CD4-positive, alpha-beta memory T cell (primary cell): ENCODE measurements at regions not wholly inside any gene's neighbourhood (a gene's known extent, or its start where the extent isn't known, plus 50 kb on each side); places are given as distances from the start of the nearest gene placed in this dataset.

Source experiments
- CTCF ChIA-PET: fragments of 350-600 bp; sonication (Branson Sonifier 250); formaldehyde crosslinking; loops from one replicate; lab custom pipeline; 2021; ENCODE audit warnings: inconsistent platforms; ENCODE audit not compliant: partially characterized antibody; lab: Charles Lee
- POLR2A ChIA-PET: fragments of 350-600 bp; sonication (Branson Sonifier 250); formaldehyde crosslinking; loops from one replicate; lab custom pipeline; 2021; ENCODE audit not compliant: partially characterized antibody; lab: Charles Lee
- DNase-seq, 5 donors: peaks; one replicate each; pipeline versions ENCODE4 v3.0.0 to v3.0.0-alpha.2; 2020 to 2022; ENCODE audit warnings: mixed read lengths in 1 of 5
- H3K27ac ChIP-seq: one replicate; pipeline ENCODE4 v1.7.0; 2013; ENCODE audit warnings: low read depth, low read length
- H3K27me3 ChIP-seq: 2 replicates; pipeline ENCODE4 v1.7.0; 2013; ENCODE audit warnings: mild to moderate bottlenecking, low read length, moderate library complexity; ENCODE audit not compliant: insufficient read depth
- H3K36me3 ChIP-seq: 2 replicates; pipeline ENCODE4 v1.7.0; 2013; ENCODE audit warnings: mild to moderate bottlenecking, low read length, moderate library complexity; ENCODE audit not compliant: insufficient read depth
- H3K4me1 ChIP-seq: 2 replicates; pipeline ENCODE4 v1.7.0; 2013; ENCODE audit warnings: mild to moderate bottlenecking, low read length, moderate library complexity; ENCODE audit not compliant: insufficient read depth
- H3K4me3 ChIP-seq, 2 donors: one replicate each; pipeline ENCODE4 v1.7.0; 2013; ENCODE audit warnings: low read length in 2 of 2, mild to moderate bottlenecking in 1 of 2
- H3K9me3 ChIP-seq, 2 donors: one replicate each; pipeline ENCODE4 v1.7.0; 2013; ENCODE audit warnings: low read length in 2 of 2, control low read depth in 1 of 2; ENCODE audit not compliant: control insufficient read depth in 1 of 2
- H3K27ac Mint-ChIP-seq, 7 donors: one replicate each; pipeline ENCODE4 v1.8.0; 2020 to 2021; ENCODE audit warnings: mixed read lengths in 7 of 7, mild to moderate bottlenecking in 6 of 7, inconsistent platforms in 3 of 7, moderate library complexity in 3 of 7
- H3K27me3 Mint-ChIP-seq, 2 donors: one replicate each; pipeline ENCODE4 v1.8.0; 2020 to 2021; ENCODE audit warnings: mixed read lengths in 2 of 2
- H3K36me3 Mint-ChIP-seq, 2 donors: one replicate each; pipeline ENCODE4 v1.8.0; 2020 to 2021; ENCODE audit warnings: mixed read lengths in 2 of 2, inconsistent platforms in 1 of 2, mild to moderate bottlenecking in 1 of 2
- H3K4me1 Mint-ChIP-seq, 4 donors: one replicate each; pipeline ENCODE4 v1.8.0; 2020 to 2021; ENCODE audit warnings: mixed read lengths in 4 of 4, mild to moderate bottlenecking in 1 of 4
- H3K4me3 Mint-ChIP-seq, 8 donors: one replicate each; pipeline ENCODE4 v1.8.0; 2020 to 2021; ENCODE audit warnings: mixed read lengths in 8 of 8, mild to moderate bottlenecking in 7 of 8, moderate library complexity in 6 of 8, inconsistent platforms in 3 of 8
- H3K9me3 Mint-ChIP-seq, 8 donors: one replicate each; pipeline ENCODE4 v1.8.0; 2020 to 2021; ENCODE audit warnings: mixed read lengths in 8 of 8, mild to moderate bottlenecking in 5 of 8, inconsistent platforms in 3 of 8, moderate library complexity in 1 of 8
- intact Hi-C: fragments of 100-400 bp; cut with micrococcal nuclease; formaldehyde crosslinking; loops from one replicate; pipeline ENCODE4 v1.15.1; 2023

DNA sequence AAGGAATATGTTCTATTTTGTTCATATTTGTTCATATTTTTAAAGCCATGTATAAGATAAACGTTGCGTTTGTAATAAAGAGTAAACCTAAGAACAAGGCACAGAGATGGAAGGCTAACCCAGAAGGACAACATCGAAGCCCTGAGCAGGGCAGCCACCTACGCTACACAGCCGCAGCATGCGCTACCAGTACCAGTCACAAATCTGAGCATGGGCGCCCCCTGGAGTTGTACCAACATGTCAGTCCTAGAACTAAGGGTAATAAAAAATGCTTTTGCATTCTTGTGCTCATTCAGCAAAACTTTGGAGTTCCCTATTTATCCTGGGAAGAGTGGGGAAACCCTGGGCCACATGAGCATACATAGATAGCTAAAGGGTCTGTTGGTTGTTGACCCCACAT, 70.6 kb downstream of the PLEKHG1 start:
- ChIA-PET POLR2A (no interaction called here), CTCF (no interaction called here)
- intact Hi-C loops = no loop called here
- no peak overlapping the region for H3K4me3 ChIP-seq
- no peaks in the 10 kb centered on the region for H3K36me3 ChIP-seq
- H3K9me3 ChIP-seq = no peaks in the 10 kb centered on the region
- Mint-ChIP-seq H3K36me3 (no peaks in the 10 kb centered on the region), H3K4me1 (peaks cover 0 to 9% (median 8%) of the 10 kb centered on the region in 4 donors), H3K27ac (no peak overlapping the region), H3K9me3 (no peaks in the 10 kb centered on the region), H3K27me3 (peaks cover 0 to 1% of the 10 kb centered on the region in 2 donors), H3K4me3 (no peak overlapping the region)
- no peak overlapping the region for H3K27ac ChIP-seq
- no peaks in the 10 kb centered on the region for H3K27me3 ChIP-seq
- no peak for DNase-seq
- no peaks in the 10 kb centered on the region for H3K4me1 ChIP-seq

DNA sequence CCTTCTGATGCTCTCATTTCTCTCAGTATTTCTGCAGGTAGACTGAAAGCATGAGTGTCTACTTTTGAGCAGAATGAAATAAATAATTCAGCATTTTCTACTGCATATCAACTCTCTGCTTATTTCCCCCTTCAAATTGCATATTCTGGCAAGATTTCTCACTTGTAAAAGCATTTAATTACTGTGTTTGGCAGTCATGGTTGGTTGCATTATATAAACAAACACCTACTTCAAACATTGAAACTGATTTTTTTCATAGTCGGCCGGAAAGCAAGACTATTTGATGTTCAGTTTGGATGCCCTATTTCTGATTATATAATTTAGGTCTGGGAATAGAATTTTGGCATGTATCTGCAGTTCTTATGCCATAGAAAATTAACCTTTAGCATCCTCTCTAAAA, 73.1 kb downstream of the PLEKHG1 start:
- ChIA-PET CTCF (no interaction called here), POLR2A (no interaction called here)
- no peak overlapping the region for H3K4me3 Mint-ChIP-seq
- Histone ChIP-seq H3K27me3 (no peaks in the 10 kb centered on the region), H3K4me1 (no peaks in the 10 kb centered on the region), H3K36me3 (no peaks in the 10 kb centered on the region), H3K27ac (no peak overlapping the region), H3K4me3 (no peak overlapping the region), H3K9me3 (no peaks in the 10 kb centered on the region)
- H3K9me3 Mint-ChIP-seq = peaks cover 0 to 3% (median 0%) of the 10 kb centered on the region in 8 donors
- no peak for DNase-seq
- peaks cover 0 to 6% of the 10 kb centered on the region in 2 donors for H3K27me3 Mint-ChIP-seq
- peaks cover 0 to 7% (median 5%) of the 10 kb centered on the region in 4 donors for H3K4me1 Mint-ChIP-seq
- no peak overlapping the region for H3K27ac Mint-ChIP-seq
- H3K36me3 Mint-ChIP-seq = no peaks in the 10 kb centered on the region
- intact Hi-C loops = no loop called here

DNA sequence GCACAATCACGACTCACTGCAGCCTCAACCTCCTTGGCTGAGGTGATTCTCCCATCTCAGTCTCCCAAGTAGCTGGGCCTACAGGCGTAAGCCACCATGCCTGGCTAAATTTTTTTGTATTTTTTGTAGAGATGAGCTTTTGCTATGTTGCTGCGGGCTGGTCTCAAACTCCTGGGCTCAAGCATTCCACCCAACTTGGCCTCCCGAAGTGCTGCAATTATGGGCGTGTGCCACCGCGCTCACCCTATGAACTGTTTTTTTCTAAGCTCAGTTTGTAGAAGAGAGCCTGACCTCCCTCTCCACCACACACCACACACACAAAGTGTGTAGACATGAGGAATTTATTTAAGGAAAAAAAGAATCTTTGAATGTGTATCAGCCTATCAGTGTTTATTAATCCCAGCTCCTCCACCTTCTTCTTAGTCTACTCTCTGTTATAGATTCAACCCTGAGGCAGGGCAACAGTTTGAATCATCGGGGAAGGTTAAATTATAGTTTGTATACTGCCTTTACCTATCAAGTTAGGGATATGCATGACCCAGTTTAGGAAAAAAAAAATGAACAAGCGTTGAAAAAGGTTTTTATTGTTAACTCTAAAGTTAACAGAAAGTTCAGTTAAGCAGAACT, 74.1 kb downstream of the PLEKHG1 start:
- Histone ChIP-seq H3K36me3 (no peaks in the 10 kb centered on the region), H3K27me3 (no peaks in the 10 kb centered on the region), H3K4me3 (no peak overlapping the region), H3K9me3 (no peaks in the 10 kb centered on the region), H3K4me1 (no peaks in the 10 kb centered on the region), H3K27ac (no peak overlapping the region)
- no peak overlapping the region for H3K27ac Mint-ChIP-seq
- ChIA-PET CTCF (interaction anchor here (1.2 kb wide), 1 partner anchor 12 kb away, joined by 4 read pairs; no protein-coding TSS in a partner anchor), POLR2A (no interaction called here)
- peaks cover 0 to 3% (median 0%) of the 10 kb centered on the region in 8 donors for H3K9me3 Mint-ChIP-seq
- peaks cover 0 to 6% of the 10 kb centered on the region in 2 donors for H3K27me3 Mint-ChIP-seq
- intact Hi-C loops = no loop called here
- no peaks in the 10 kb centered on the region for H3K36me3 Mint-ChIP-seq
- H3K4me3 Mint-ChIP-seq = no peak overlapping the region
- H3K4me1 Mint-ChIP-seq = peaks cover 0 to 4% (median 2%) of the 10 kb centered on the region in 4 donors
- DNase-seq = no peak

DNA sequence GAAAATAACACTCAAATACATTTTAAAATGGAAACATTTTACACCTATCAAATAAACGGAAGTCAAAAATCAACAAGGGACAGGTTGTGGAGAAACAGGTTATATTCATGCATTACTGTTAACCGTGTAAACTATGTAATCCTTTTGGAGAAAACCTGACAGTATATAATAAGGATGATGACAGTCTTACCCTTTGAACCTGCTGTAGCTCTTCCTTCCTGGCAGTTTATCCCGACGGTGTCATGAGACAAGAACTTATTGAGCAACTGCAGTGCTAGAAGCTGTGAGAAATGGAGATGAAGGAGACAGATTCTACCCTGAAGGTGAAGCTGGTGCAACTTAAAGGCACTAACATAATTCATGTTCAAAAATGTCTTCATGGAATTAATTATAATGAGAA, 76.7 kb downstream of the PLEKHG1 start:
- intact Hi-C loops = no loop called here
- Mint-ChIP-seq H3K27me3 (peaks cover 0 to 5% of the 10 kb centered on the region in 2 donors), H3K36me3 (no peaks in the 10 kb centered on the region), H3K4me3 (no peak overlapping the region), H3K4me1 (peaks cover 0 to 4% (median 2%) of the 10 kb centered on the region in 4 donors), H3K27ac (no peak overlapping the region), H3K9me3 (peaks cover 0 to 3% (median 0%) of the 10 kb centered on the region in 8 donors)
- no peaks in the 10 kb centered on the region for H3K9me3 ChIP-seq
- no peak for DNase-seq
- no peaks in the 10 kb centered on the region for H3K36me3 ChIP-seq
- ChIA-PET CTCF (no interaction called here), POLR2A (no interaction called here)
- H3K27ac ChIP-seq = no peak overlapping the region
- H3K4me1 ChIP-seq = no peaks in the 10 kb centered on the region
- H3K27me3 ChIP-seq = no peaks in the 10 kb centered on the region
- H3K4me3 ChIP-seq = no peak overlapping the region

DNA sequence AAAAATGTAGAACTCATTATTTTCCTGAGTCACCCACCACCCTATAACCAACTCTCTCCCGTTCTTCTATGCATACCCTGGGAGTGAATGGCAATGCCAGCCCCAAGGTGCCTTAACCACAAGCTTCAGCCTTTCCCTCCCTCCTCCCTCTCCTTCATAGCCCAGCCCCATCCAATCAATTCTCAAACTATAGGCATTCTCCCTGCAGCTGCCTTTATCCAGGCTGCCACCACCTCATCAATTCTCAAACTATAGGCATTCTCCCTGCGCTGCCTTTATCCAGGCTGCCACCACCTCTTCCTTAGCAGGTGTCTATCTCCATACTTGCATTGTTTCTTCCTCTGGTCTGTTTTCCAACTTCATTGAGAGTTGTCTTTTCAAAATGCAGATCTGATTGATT, 77.1 kb downstream of the PLEKHG1 start:
- no peaks in the 10 kb centered on the region for H3K36me3 Mint-ChIP-seq
- peaks cover 0 to 3% (median 0%) of the 10 kb centered on the region in 8 donors for H3K9me3 Mint-ChIP-seq
- Histone ChIP-seq H3K9me3 (no peaks in the 10 kb centered on the region), H3K4me3 (no peak overlapping the region), H3K36me3 (no peaks in the 10 kb centered on the region), H3K27me3 (no peaks in the 10 kb centered on the region), H3K27ac (no peak overlapping the region), H3K4me1 (no peaks in the 10 kb centered on the region)
- DNase-seq = no peak
- H3K4me1 Mint-ChIP-seq = peaks cover 0 to 4% (median 2%) of the 10 kb centered on the region in 4 donors
- no peak overlapping the region for H3K27ac Mint-ChIP-seq
- H3K4me3 Mint-ChIP-seq = no peak overlapping the region
- ChIA-PET CTCF (no interaction called here), POLR2A (no interaction called here)
- intact Hi-C loops = no loop called here
- H3K27me3 Mint-ChIP-seq = peaks cover 0 to 5% of the 10 kb centered on the region in 2 donors

DNA sequence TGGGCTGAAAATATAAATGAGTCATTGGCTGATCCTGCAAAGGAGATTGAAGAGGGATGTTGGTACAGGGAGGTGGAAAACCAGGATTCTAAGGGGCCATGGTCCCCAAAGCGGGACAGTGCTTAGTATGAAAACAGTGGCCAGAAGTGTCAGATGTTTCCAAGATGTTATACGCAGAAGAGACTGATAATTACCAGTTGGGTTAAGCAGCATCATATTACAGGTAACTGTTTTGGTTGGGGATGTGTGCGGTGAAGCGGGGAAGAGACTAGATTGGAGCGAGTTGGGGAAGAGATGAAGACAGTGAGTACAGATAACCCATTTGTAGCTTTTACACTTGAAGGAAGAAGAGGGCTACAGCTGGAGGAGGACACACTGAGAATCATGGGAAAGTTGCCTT, 80.8 kb downstream of the PLEKHG1 start:
- H3K4me1 ChIP-seq = no peaks in the 10 kb centered on the region
- H3K9me3 Mint-ChIP-seq = peaks cover 0 to 3% (median 0%) of the 10 kb centered on the region in 8 donors
- CTCF ChIA-PET = no interaction called here

DNA sequence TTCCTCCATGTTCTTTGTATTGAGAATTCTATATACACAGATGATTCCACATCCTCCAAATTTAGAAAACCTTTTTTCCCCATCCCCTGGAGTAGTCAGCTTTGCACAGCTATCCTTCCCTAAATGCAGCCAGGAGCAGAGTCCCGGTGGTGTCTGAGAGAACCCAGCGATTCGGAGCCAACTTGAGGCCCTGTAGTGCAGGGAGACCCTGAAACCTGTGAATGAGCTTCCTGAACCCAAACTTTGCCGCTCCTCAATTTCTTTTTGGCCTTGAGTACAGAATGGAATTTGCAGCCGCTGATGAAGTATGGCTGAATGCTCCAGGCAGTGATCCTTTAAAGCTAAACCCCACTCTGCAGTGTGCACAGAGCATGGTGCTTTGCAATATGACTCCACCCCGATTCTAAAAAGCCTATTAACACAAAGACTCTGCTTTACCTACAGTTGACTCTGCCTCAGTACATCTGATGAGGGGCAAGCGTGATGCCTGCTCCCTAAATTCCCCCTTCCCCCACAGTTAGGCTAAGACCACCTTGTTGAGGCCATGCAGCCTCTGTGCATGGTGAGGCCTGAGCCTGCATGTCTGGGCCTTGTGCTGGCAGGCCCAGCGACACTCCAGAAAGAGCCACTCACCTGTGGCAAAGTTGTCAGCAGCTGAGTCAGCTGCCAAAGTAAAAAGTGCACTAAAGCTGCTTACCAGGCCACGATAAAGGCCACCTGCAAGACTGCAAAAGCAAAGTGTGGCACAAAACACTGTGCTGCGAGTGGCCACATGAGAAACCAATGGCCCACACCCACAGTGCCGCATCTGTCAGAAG, 82.1 kb downstream of the PLEKHG1 start:
- Mint-ChIP-seq H3K9me3 (peaks cover 0 to 3% (median 0%) of the 10 kb centered on the region in 8 donors), H3K4me1 (no peaks in the 10 kb centered on the region), H3K4me3 (no peak overlapping the region), H3K27me3 (peaks cover 0 to 5% of the 10 kb centered on the region in 2 donors), H3K27ac (no peak overlapping the region), H3K36me3 (no peaks in the 10 kb centered on the region)
- no peaks in the 10 kb centered on the region for H3K9me3 ChIP-seq
- no peaks in the 10 kb centered on the region for H3K27me3 ChIP-seq
- no peaks in the 10 kb centered on the region for H3K36me3 ChIP-seq
- no peaks in the 10 kb centered on the region for H3K4me1 ChIP-seq
- ChIA-PET POLR2A (no interaction called here), CTCF (no interaction called here)
- H3K27ac ChIP-seq = no peak overlapping the region
- intact Hi-C loops = no loop called here
- H3K4me3 ChIP-seq = no peak overlapping the region
- no peak for DNase-seq

More for the DNA sequence above, 80.8 kb downstream of the PLEKHG1 start:
- Mint-ChIP-seq H3K36me3 (no peaks in the 10 kb centered on the region), H3K27ac (no peak overlapping the region), H3K4me3 (no peak overlapping the region), H3K27me3 (peaks cover 0 to 5% of the 10 kb centered on the region in 2 donors), H3K4me1 (no peaks in the 10 kb centered on the region)
- no peak overlapping the region for H3K27ac ChIP-seq
- no peaks in the 10 kb centered on the region for H3K9me3 ChIP-seq
- intact Hi-C loops = no loop called here
- no peaks in the 10 kb centered on the region for H3K27me3 ChIP-seq
- H3K36me3 ChIP-seq = no peaks in the 10 kb centered on the region
- POLR2A ChIA-PET = no interaction called here
- no peak for DNase-seq
- H3K4me3 ChIP-seq = no peak overlapping the region
